ENCODE measurements at regions not wholly inside any gene's neighbourhood (a gene's known extent, or its start where the extent isn't known, plus 50 kb on each side); places are given as distances from the start of the nearest gene placed in this dataset.
"Not testable (repeated sequence)": the region's sequence is repeated elsewhere in the genome, so short reads cannot be mapped to it uniquely, and the experiment has no call there.

DNA sequence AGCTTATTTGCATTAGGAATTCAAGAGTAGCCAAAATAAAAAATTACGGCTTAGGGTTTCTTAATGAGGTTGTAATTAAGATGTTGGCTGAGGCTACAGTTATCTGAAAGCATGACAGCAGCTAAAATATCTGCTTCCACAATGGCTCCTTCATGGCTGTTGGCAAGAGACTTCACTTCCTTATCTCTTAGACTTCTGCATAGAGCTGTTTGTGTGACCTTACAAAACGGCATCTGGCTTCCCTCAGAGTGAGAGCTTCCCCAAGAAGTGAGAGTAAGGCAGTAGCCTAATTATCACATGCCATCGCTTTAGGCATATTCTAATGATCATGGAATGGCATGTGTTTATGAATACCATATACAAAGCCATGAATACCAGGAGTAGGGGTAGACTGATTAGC, 57.6 kb downstream of the CCDC59 start:
- no peak overlapping the region for H3K27ac ChIP-seq
- no peaks in the 10 kb centered on the region for H3K27me3 ChIP-seq
- no peaks in the 10 kb centered on the region for H3K36me3 ChIP-seq
- TF ChIP-seq EP300 (IDR thresholded peaks at IDR 0.05) (no peak), POLR2A (IDR thresholded peaks at IDR 0.05) (no peak)
- TF ChIP-seq, protein P1, sequence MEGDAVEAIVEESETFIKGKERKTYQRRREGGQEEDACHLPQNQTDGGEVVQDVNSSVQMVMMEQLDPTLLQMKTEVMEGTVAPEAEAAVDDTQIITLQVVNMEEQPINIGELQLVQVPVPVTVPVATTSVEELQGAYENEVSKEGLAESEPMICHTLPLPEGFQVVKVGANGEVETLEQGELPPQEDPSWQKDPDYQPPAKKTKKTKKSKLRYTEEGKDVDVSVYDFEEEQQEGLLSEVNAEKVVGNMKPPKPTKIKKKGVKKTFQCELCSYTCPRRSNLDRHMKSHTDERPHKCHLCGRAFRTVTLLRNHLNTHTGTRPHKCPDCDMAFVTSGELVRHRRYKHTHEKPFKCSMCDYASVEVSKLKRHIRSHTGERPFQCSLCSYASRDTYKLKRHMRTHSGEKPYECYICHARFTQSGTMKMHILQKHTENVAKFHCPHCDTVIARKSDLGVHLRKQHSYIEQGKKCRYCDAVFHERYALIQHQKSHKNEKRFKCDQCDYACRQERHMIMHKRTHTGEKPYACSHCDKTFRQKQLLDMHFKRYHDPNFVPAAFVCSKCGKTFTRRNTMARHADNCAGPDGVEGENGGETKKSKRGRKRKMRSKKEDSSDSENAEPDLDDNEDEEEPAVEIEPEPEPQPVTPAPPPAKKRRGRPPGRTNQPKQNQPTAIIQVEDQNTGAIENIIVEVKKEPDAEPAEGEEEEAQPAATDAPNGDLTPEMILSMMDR (IDR thresholded peaks at IDR 0.05) = no peak
- H3K9me3 ChIP-seq = no peaks in the 10 kb centered on the region
- no peak for DNase-seq (ENCODE audit: low spot score in 2 of 2)
- H3K4me1 ChIP-seq = no peaks in the 10 kb centered on the region
- WGBS, 2 donors = 41 to 46% methylated on average over 3 of the region's 3 CpGs
- no peak overlapping the region for H3K4me3 ChIP-seq

GRCh38 chr12:82299319-82300025, 58.7 kb downstream of the CCDC59 start:
- 11 to 19% methylated on average over 2 of the region's 2 CpGs for WGBS, 2 donors
- Histone ChIP-seq H3K27me3 (no peaks in the 10 kb centered on the region), H3K4me3 (no peak overlapping the region), H3K27ac (no peak overlapping the region), H3K9me3 (no peaks in the 10 kb centered on the region), H3K4me1 (no peaks in the 10 kb centered on the region), H3K36me3 (no peaks in the 10 kb centered on the region)
- DNase-seq (ENCODE audit: low spot score in 2 of 2) = no peak
- TF ChIP-seq EP300 (IDR thresholded peaks at IDR 0.05) = no peak
- no peak for TF ChIP-seq POLR2A (IDR thresholded peaks at IDR 0.05)
- TF ChIP-seq, protein P1 (IDR thresholded peaks at IDR 0.05) = no peak

- no peak for DNase-seq (ENCODE audit: low spot score in 2 of 2)
- no peak overlapping the region for H3K27ac ChIP-seq
- no peaks in the 10 kb centered on the region for H3K27me3 ChIP-seq
- no peaks in the 10 kb centered on the region for H3K4me1 ChIP-seq
- no peaks in the 10 kb centered on the region for H3K36me3 ChIP-seq
- TF ChIP-seq, protein P1 (IDR thresholded peaks at IDR 0.05) = no peak
- TF ChIP-seq POLR2A (IDR thresholded peaks at IDR 0.05) (no peak), EP300 (IDR thresholded peaks at IDR 0.05) (no peak)
- 54 to 59% methylated on average over 2 of the region's 2 CpGs for WGBS, 2 donors
- no peak overlapping the region for H3K4me3 ChIP-seq
- H3K9me3 ChIP-seq = no peaks in the 10 kb centered on the region
Observed at GRCh38 chr12:82290415-82290814, 67.8 kb downstream of the CCDC59 start.

DNA sequence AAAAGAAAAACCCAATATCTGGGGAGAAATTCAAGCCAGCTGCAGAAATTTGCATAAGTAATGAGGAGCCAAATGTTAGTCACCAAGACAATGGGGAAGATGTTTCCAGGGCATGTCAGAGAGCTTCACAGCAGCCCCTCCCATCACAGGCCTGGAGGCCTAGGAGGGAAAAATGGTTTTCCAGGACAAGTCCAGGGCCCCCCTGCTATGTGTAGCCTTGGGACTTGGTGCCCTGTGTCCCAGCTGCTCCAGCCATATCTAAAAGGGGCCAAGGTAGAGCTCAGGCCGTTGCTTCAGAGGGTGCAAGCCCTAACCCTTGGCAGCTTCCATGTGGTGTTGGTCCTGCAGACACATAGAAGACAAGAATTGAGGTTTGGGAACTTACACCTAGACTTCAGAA, 76.9 kb downstream of the CCDC59 start:
- peaks cover 0 to 12% (median 0%) of the 10 kb centered on the region in 4 donors for H3K9me3 ChIP-seq
- H3K27me3 ChIP-seq; H3K4me1 ChIP-seq; H3K36me3 ChIP-seq; H3K4me3 ChIP-seq; H3K27ac ChIP-seq; DNase-seq (ENCODE audit: low spot score in 2 of 2): not testable (repeated sequence)
- 9 to 22% methylated on average over 1 of the region's 1 CpG for WGBS, 2 donors

GRCh38 chr12:82279536-82280058, 78.6 kb downstream of the CCDC59 start:
- Histone ChIP-seq H3K9me3 (peaks cover 0 to 13% (median 0%) of the 10 kb centered on the region in 4 donors), H3K4me3 (no peak overlapping the region), H3K36me3 (no peaks in the 10 kb centered on the region), H3K4me1 (no peaks in the 10 kb centered on the region), H3K27me3 (no peaks in the 10 kb centered on the region), H3K27ac (no peak overlapping the region)
- TF ChIP-seq, protein P1 (IDR thresholded peaks at IDR 0.05) = no peak
- TF ChIP-seq EP300 (IDR thresholded peaks at IDR 0.05) = no peak
- no peak for TF ChIP-seq POLR2A (IDR thresholded peaks at IDR 0.05)
- no peak for DNase-seq (ENCODE audit: low spot score in 2 of 2)
- WGBS, 2 donors = 78 to 81% methylated on average over 3 of the region's 3 CpGs
